Small intestine (tissue), 7 donors: ENCODE measurements at regions not wholly inside any gene's neighbourhood (a gene's known extent, or its start where the extent isn't known, plus 50 kb on each side); places are given as distances from the start of the nearest gene placed in this dataset.
A peak's percentile ranks its signal among the peaks of the same experiment; 100 is the strongest.

ENCODE experiments used
- DNase-seq, 2 donors: peaks; one replicate each; pipeline versions ENCODE4 v3.0.0 to v3.0.0-alpha.2; 2013
- FAIRE-seq: peaks from 2 replicates; lab custom pipeline; 2012; peaks lifted over from hg19 to GRCh38; lab: Jason Lieb, UNC
- H3K27ac ChIP-seq, 3 donors: one replicate each; pipeline ENCODE4 v1.5.1; 2013; ENCODE audit warnings: low read length in 2 of 3, mild to moderate bottlenecking in 2 of 3, control low read depth in 1 of 3, inconsistent platforms in 1 of 3, low read depth in 1 of 3, moderate library complexity in 1 of 3
- H3K27me3 ChIP-seq, 3 donors: one replicate each; pipeline ENCODE4 v1.6.1; 2013; ENCODE audit warnings: low read length in 3 of 3, inconsistent platforms in 1 of 3; ENCODE audit not compliant: control insufficient read depth in 3 of 3, insufficient read depth in 3 of 3
- H3K36me3 ChIP-seq, 3 donors: one replicate each; pipeline ENCODE4 v1.6.1; 2013; ENCODE audit warnings: low read length in 3 of 3, inconsistent platforms in 1 of 3, low read depth in 1 of 3, mild to moderate bottlenecking in 1 of 3, moderate library complexity in 1 of 3; ENCODE audit not compliant: control insufficient read depth in 3 of 3, insufficient read depth in 2 of 3
- H3K4me1 ChIP-seq, 3 donors: one replicate each; pipeline ENCODE4 v1.6.1; 2013; ENCODE audit warnings: low read length in 2 of 3, inconsistent platforms in 1 of 3, low read depth in 1 of 3, mild to moderate bottlenecking in 1 of 3, moderate library complexity in 1 of 3; ENCODE audit not compliant: control insufficient read depth in 3 of 3, insufficient read depth in 2 of 3
- H3K4me3 ChIP-seq, 3 donors: one replicate each; pipeline ENCODE4 v1.5.1; 2013; ENCODE audit warnings: low read length in 3 of 3, control low read depth in 1 of 3, inconsistent platforms in 1 of 3, low read depth in 1 of 3, mild to moderate bottlenecking in 1 of 3, moderate library complexity in 1 of 3
- H3K9me3 ChIP-seq, 2 donors: one replicate each; pipeline ENCODE4 v1.6.1; 2013; ENCODE audit warnings: low read depth in 1 of 2, low read length in 1 of 2; ENCODE audit not compliant: control insufficient read depth in 2 of 2, insufficient read depth in 1 of 2
- WGBS, 3 donors: extraction: QIAGEN DNeasy Blood & Tissue Kit; methylation state at CpG; one replicate each; pipeline ENCODE4 v1.1.7; 2013; 5-methylcytosine and 5-hydroxymethylcytosine counted together
- donor health status: healthy with polysubstance abuse.
- donor health status: control.
- donor health status: control.
- donor health status: Bipolar disorder and iron deficiency.
- donor health status: healthy.

DNA sequence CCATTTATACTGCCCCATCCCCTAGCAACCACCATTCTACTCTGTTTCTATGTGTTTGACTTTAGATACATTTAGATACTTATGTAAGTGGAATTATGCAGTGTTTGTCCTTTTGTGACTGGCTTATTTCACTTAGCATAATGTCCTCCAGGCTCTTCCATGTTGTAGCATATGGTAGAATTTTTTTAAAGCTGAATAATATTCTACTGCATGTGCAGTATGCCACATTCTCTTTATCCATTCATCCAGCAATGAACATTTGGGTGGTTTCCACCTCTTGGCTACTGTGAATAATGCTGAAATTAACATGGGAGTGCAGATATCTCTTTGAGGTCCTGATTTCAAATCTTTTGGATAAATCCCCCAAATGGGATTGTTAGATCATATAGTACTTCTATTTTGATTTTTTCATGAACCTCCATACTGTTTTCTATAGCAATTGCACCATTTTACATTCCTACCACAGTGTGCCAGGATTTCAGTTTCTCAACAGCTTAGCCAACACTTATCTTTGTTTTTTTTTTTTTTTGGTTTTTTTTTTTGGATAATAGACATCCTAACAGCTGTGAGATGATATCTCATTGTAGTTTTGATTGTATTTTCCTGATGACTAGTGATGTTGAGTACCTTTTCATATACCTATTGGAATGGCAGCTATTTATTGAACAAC is 105.9 kb upstream of the LNX1 start:
- Histone ChIP-seq H3K9me3 (peaks cover 0 to 6% of the 10 kb centered on the region in 2 donors), H3K27me3 (no peaks in the 10 kb centered on the region), H3K27ac (no peak overlapping the region), H3K36me3 (no peaks in the 10 kb centered on the region), H3K4me3 (no peak overlapping the region), H3K4me1 (no peaks in the 10 kb centered on the region)
- DNase-seq, result no peak
- FAIRE-seq, result no peak

DNA sequence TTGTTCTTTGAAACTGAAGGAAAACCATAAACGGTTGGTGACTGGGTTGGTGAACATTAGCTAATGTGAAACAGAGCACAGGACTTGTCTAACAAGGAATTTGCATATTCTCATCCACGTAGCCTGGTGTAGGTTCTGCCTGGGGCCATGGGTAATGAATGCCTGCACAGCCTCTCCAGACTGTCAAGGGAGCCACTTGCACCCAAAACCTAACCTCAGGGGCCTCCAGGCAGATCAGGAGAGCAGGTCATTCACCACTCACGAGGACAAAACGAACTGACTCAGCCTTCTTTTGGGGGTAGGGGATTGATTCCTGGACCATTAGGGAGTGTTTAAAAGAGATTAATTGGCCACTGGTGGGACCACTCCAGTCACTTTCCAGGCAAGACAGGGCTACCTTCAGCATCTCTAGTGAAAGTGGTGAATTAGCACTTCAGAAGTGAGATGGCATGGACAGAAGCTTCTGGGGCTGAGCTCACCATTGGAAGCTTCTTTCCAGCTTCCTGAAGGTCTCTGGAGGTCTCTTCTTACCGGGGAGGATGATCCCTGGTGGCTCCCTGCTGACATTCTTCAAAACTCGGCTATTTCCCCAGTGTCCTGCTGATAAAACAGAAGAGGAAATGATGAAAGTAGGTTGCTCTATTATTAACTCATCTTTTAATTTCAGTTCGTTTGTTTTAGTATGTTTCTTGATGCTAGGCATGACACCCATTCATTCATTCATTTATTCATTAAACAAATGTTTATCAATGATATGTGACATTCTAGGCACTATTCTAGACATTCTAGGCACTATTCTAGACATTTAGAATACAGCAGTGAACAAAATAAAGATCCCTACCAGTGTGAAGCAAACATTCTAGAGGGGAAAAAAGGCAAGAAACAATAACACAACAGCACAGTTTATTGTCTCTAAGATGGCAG is 104.5 kb upstream of the LNX1 start:
- Histone ChIP-seq H3K4me1 (no peaks in the 10 kb centered on the region), H3K9me3 (peaks cover 0 to 6% of the 10 kb centered on the region in 2 donors), H3K4me3 (no peak overlapping the region), H3K27ac (no peak overlapping the region), H3K36me3 (no peaks in the 10 kb centered on the region), H3K27me3 (no peaks in the 10 kb centered on the region)
- 55 to 58% (median 56%) methylated on average over 7 of the region's 7 CpGs for WGBS, 3 donors
- DNase-seq (no peak), FAIRE-seq (no peak)

DNA sequence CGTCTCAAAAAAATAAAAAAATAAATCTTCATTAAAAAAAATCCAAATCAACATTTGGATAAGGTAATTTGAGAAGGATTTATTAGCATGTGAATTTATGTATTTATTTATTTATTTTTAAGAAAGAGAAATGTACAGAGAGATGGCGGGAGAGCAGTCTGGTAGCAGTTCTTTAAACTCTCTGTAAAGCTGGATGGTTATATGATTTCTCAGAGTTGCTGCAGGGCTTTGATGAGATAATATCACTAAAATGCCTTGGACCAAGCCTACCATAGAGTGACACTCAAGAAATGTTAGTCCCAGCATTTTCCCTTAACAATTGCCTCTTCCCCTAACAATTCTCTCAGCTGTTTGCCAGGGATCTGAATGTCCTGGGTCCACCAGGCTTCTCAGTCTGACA is 103.4 kb upstream of the LNX1 start:
- Histone ChIP-seq H3K4me1 (no peaks in the 10 kb centered on the region), H3K9me3 (no peaks in the 10 kb centered on the region), H3K36me3 (no peaks in the 10 kb centered on the region), H3K27ac (no peak overlapping the region), H3K4me3 (no peak overlapping the region), H3K27me3 (no peaks in the 10 kb centered on the region)
- DNase-seq (no peak), FAIRE-seq (no peak)
- WGBS, 3 donors, result 94 to 97% (median 95%) methylated on average over 2 of the region's 2 CpGs

DNA sequence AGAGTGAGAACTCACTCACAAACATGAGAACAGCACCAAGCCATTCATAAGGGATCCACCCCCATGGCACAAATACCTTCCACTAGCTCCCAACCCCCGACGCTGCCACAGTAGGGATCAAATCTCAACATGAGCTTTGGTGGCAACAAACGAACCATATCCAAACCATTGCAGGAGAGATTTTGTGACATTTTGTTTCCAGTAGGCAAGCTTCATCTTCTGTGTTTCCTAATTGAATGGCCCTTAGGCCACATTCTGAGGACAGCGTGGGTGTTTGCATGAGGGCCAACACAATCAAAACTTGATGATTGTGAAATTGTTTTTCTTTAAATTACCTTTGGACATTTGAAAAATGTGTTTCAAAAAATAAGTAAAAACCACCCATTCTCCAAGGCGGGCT is 102.6 kb upstream of the LNX1 start:
- H3K36me3 ChIP-seq, result no peaks in the 10 kb centered on the region
- no peak overlapping the region for H3K4me3 ChIP-seq
- WGBS, 3 donors, result 88 to 92% (median 88%) methylated on average over 5 of the region's 5 CpGs
- H3K4me1 ChIP-seq, result no peaks in the 10 kb centered on the region
- FAIRE-seq, result no peak
- no peak for DNase-seq
- no peaks in the 10 kb centered on the region for H3K27me3 ChIP-seq
- H3K9me3 ChIP-seq, result no peaks in the 10 kb centered on the region
- no peak overlapping the region for H3K27ac ChIP-seq

DNA sequence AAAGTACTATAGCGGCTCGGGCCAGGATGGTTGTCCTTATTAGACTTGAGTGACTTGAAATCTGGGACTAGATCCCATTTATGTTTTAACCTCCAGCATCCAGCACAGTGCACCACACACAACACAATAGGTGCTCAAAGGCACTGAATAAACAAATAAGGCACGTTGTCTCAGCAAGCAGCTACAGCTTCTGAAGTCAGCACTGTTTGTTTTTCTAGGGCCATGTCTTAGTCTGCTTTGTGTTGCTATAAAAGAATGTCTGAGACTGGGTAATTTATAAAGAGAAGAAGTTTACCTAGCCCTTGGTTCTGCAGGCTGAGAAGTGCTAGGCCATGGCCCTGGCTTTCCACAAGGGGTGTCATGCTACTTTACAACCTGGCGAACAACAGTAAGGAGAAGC is 102.1 kb upstream of the LNX1 start:
- WGBS, 3 donors, result 88 to 90% (median 89%) methylated on average over 4 of the region's 4 CpGs
- no peak for FAIRE-seq

DNA sequence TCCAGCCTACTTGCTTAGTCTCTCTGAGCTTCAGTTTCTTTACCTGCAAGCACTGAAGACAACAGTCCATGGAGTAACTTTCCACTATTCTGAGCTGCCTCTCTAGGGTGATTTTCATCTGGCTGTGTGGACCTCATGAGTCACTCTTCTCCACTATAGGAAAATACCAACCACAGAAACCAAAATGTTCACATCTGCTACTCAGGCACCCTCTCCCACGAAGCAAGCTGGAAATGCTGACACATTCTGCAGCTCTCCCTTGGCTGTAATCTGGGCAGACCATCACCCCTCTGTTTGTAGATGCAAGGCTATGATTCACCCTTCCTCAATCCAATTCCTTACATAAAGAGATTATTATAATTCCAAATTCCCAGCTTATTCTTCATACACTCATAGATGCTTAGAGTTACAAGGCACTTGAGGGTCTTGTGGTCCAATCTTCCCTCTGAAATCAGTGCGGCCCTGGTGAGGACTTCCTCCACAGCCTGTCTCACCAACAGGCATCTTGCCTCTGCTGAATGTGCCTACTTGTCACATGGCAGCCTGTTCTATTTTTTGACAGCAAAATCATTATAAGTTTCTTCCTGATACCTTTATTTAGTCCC is 97.0 kb upstream of the LNX1 start:
- FAIRE-seq, result no peak

More for the DNA sequence above, 102.1 kb upstream of the LNX1 start:
- H3K27ac ChIP-seq, result no peak overlapping the region
- no peaks in the 10 kb centered on the region for H3K9me3 ChIP-seq
- H3K36me3 ChIP-seq, result no peaks in the 10 kb centered on the region
- no peak for DNase-seq
- no peaks in the 10 kb centered on the region for H3K4me1 ChIP-seq
- no peak overlapping the region for H3K4me3 ChIP-seq
- H3K27me3 ChIP-seq, result no peaks in the 10 kb centered on the region

DNA sequence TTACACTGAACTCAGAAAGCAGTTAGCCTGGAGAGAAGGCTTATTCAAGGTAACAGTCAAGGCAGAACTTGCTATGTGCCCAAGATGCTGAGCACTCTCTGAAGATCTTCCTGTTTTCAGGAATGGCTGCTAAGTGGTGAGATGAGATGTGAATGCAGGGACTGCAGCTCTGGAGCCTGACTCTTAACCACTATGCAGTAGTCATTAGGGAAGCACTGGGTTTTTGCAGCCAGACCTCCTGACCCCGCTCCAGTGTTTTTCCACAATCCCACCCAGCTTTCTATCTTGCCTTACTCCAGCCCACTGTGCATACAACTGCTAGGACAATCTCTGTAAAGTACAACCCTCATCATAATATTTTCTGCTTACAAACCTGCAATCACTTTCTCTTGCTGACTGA is 95.2 kb upstream of the LNX1 start:
- WGBS, 3 donors, result 85 to 95% (median 86%) methylated on average over 1 of the region's 1 CpG

More for the DNA sequence above, 97.0 kb upstream of the LNX1 start:
- DNase-seq, result no peak
- no peaks in the 10 kb centered on the region for H3K36me3 ChIP-seq
- no peaks in the 10 kb centered on the region for H3K9me3 ChIP-seq
- H3K4me3 ChIP-seq, result no peak overlapping the region
- 47 to 81% (median 53%) methylated on average over 2 of the region's 2 CpGs for WGBS, 3 donors
- no peaks in the 10 kb centered on the region for H3K27me3 ChIP-seq
- H3K27ac ChIP-seq, result peak overlapping the region in 1 of 3 donors; percentile 62
- H3K4me1 ChIP-seq, result no peaks in the 10 kb centered on the region

More for the DNA sequence above, 95.2 kb upstream of the LNX1 start:
- Histone ChIP-seq H3K9me3 (no peaks in the 10 kb centered on the region), H3K27me3 (no peaks in the 10 kb centered on the region), H3K36me3 (no peaks in the 10 kb centered on the region), H3K4me3 (no peak overlapping the region), H3K4me1 (no peaks in the 10 kb centered on the region), H3K27ac (peak overlapping the region in 1 of 3 donors; percentile 8)
- FAIRE-seq, result no peak
- no peak for DNase-seq
